Fibroblast of gingiva (primary cell): ENCODE measurements at regions not wholly inside any gene's neighbourhood (a gene's known extent, or its start where the extent isn't known, plus 50 kb on each side); places are given as distances from the start of the nearest gene placed in this dataset.
"Not testable (repeated sequence)": the region's sequence is repeated elsewhere in the genome, so short reads cannot be mapped to it uniquely, and the experiment has no call there.

ENCODE experiments used
- DNase-seq: peaks from one replicate; pipeline ENCODE4 v3.0.0-alpha.2; 2011; ENCODE audit warnings: low read depth

GRCh38 chr3:33919312-33920120 is 121.1 kb downstream of the PDCD6IP start:
- DNase-seq: no peak

- no peak for DNase-seq
These were observed 122.1 kb downstream of the PDCD6IP start for GRCh38 chr3:33920511-33920910.

GRCh38 chr3:33921608-33922007 is 123.2 kb downstream of the PDCD6IP start:
- no peak for DNase-seq

- DNase-seq: no peak
These were observed 128.7 kb downstream of the PDCD6IP start for GRCh38 chr3:33926998-33927605.

GRCh38 chr3:33929813-33930212 is 131.4 kb downstream of the PDCD6IP start:
- no peak for DNase-seq

- no peak for DNase-seq
These were observed 133.1 kb downstream of the PDCD6IP start for GRCh38 chr3:33931512-33931911.

- DNase-seq: no peak
These were observed 133.8 kb downstream of the PDCD6IP start for GRCh38 chr3:33932010-33932764.

GRCh38 chr3:33936171-33936920 is 137.9 kb downstream of the PDCD6IP start:
- DNase-seq: no peak

GRCh38 chr3:33936921-33937525 is 138.6 kb downstream of the PDCD6IP start:
- DNase-seq: no peak

- DNase-seq: no peak
These were observed 139.2 kb downstream of the PDCD6IP start for GRCh38 chr3:33937628-33938027.

GRCh38 chr3:33940149-33940548 is 141.7 kb downstream of the PDCD6IP start:
- no peak for DNase-seq

GRCh38 chr3:33940736-33941135 is 142.3 kb downstream of the PDCD6IP start:
- DNase-seq: no peak

GRCh38 chr3:33941804-33942203 is 143.4 kb downstream of the PDCD6IP start:
- no peak for DNase-seq

- DNase-seq: no peak
These were observed 144.2 kb downstream of the PDCD6IP start for GRCh38 chr3:33942483-33943150.

- no peak for DNase-seq
These were observed 144.8 kb downstream of the PDCD6IP start for GRCh38 chr3:33943277-33943676.

GRCh38 chr3:33946612-33947011 is 148.2 kb downstream of the PDCD6IP start:
- DNase-seq: not testable (repeated sequence)

- no peak for DNase-seq
These were observed 149.1 kb downstream of the PDCD6IP start for GRCh38 chr3:33947272-33948195.

GRCh38 chr3:33949074-33949473 is 150.6 kb downstream of the PDCD6IP start:
- DNase-seq: no peak

- DNase-seq: no peak
These were observed 156.5 kb downstream of the PDCD6IP start for GRCh38 chr3:33954956-33955355.

- no peak for DNase-seq
These were observed 157.8 kb downstream of the PDCD6IP start for GRCh38 chr3:33956206-33956605.
